ENCODE measurements at regions not wholly inside any gene's neighbourhood (a gene's known extent, or its start where the extent isn't known, plus 50 kb on each side); places are given as distances from the start of the nearest gene placed in this dataset.
A peak's percentile ranks its signal among the peaks of the same experiment; 100 is the strongest.

DNA sequence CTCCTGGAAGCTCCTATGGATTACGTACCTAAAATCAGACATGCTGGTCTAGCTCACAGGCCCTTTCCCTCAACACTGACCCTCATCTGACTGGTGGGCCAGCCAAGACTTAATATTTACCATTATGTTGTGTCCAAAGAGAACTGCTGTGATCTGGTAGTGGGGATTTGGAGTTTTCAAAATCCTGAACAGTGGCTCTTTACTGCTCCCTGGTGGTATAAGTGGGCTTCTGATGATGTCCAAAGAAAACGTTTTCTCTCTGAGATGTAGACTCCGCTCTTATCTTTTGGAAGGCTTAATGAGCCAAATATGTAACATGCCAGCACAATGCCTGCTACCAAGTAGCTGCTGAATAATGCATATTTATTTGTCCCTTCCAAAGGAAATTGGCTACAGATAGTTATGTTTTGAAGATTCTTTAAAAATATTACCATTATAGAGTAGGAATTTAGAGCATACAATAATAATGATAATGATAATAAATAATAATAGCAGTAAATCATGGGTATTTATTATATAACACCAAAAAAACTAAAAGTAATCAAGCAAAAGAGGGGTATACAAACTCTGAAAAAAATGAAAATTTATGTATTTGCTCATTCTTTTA, 406.6 kb upstream of the TNC start:
- TF ChIP-seq EZH2phosphoT487 (IDR thresholded peaks at IDR 0.05; ENCODE audit: borderline replicate concordance), result no peak
- TF ChIP-seq, protein P1, sequence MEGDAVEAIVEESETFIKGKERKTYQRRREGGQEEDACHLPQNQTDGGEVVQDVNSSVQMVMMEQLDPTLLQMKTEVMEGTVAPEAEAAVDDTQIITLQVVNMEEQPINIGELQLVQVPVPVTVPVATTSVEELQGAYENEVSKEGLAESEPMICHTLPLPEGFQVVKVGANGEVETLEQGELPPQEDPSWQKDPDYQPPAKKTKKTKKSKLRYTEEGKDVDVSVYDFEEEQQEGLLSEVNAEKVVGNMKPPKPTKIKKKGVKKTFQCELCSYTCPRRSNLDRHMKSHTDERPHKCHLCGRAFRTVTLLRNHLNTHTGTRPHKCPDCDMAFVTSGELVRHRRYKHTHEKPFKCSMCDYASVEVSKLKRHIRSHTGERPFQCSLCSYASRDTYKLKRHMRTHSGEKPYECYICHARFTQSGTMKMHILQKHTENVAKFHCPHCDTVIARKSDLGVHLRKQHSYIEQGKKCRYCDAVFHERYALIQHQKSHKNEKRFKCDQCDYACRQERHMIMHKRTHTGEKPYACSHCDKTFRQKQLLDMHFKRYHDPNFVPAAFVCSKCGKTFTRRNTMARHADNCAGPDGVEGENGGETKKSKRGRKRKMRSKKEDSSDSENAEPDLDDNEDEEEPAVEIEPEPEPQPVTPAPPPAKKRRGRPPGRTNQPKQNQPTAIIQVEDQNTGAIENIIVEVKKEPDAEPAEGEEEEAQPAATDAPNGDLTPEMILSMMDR (conservative IDR thresholded peaks at IDR 0.05; ENCODE audit: low read length), result peak; percentile 71

Data from Loucy (cell line).